H9 (cell line): ENCODE measurements at regions not wholly inside any gene's neighbourhood (a gene's known extent, or its start where the extent isn't known, plus 50 kb on each side); places are given as distances from the start of the nearest gene placed in this dataset.

ENCODE experiments used
- DNase-seq: peaks from one replicate; pipeline ENCODE4 v3.0.0-alpha.2; 2017
- H2AFZ ChIP-seq: one replicate; pipeline ENCODE4 v1.6.1; 2013; ENCODE audit warnings: mild to moderate bottlenecking, low read length, control low read depth, moderate library complexity
- H2AK5ac ChIP-seq: 2 replicates; pipeline ENCODE4 v1.6.1; 2013; ENCODE audit warnings: low read length, control low read depth, mixed read lengths; ENCODE audit not compliant: insufficient read length
- H2BK120ac ChIP-seq: one replicate; pipeline ENCODE4 v1.6.1; 2013; ENCODE audit warnings: low read depth, mild to moderate bottlenecking, low read length, control low read depth, inconsistent platforms; ENCODE audit not compliant: poor library complexity, severe bottlenecking
- H2BK12ac ChIP-seq: 2 replicates; pipeline ENCODE4 v1.6.1; 2013; ENCODE audit warnings: low read length, control low read depth, mixed read lengths, low read depth; ENCODE audit not compliant: insufficient read length
- H2BK15ac ChIP-seq: 2 replicates; pipeline ENCODE4 v1.6.1; 2013; ENCODE audit warnings: low read depth, low read length, control low read depth
- H2BK20ac ChIP-seq: one replicate; pipeline ENCODE4 v1.6.1; 2013; ENCODE audit warnings: low read depth, mild to moderate bottlenecking, low read length, control low read depth, inconsistent platforms; ENCODE audit not compliant: poor library complexity, severe bottlenecking
- H2BK5ac ChIP-seq: 2 replicates; pipeline ENCODE4 v1.6.1; 2013; ENCODE audit warnings: low read length, control low read depth, mixed read lengths; ENCODE audit not compliant: insufficient read length
- H3K14ac ChIP-seq: 2 replicates; pipeline ENCODE4 v1.6.1; 2013; ENCODE audit warnings: low read length, control low read depth; ENCODE audit not compliant: insufficient read depth
- H3K18ac ChIP-seq: 2 replicates; pipeline ENCODE4 v1.6.1; 2013; ENCODE audit warnings: low read depth, mild to moderate bottlenecking, mixed read lengths, low read length, control low read depth; ENCODE audit not compliant: insufficient read length
- H3K23ac ChIP-seq: 2 replicates; pipeline ENCODE4 v1.6.1; 2013; ENCODE audit warnings: low read length, control low read depth, mixed read lengths, low read depth; ENCODE audit not compliant: insufficient read length
- H3K23me2 ChIP-seq: 2 replicates; pipeline ENCODE4 v1.6.1; 2013; ENCODE audit warnings: low read depth, mild to moderate bottlenecking, mixed read lengths, low read length, control low read depth; ENCODE audit not compliant: insufficient read length, poor library complexity, severe bottlenecking
- H3K27ac ChIP-seq: 2 replicates; pipeline ENCODE4 v1.5.1; 2013; ENCODE audit warnings: low read length, control low read depth, mixed read lengths, low read depth; ENCODE audit not compliant: insufficient read length
- H3K27me3 ChIP-seq: 2 replicates; pipeline ENCODE4 v1.6.1; 2013; ENCODE audit warnings: low read length, control low read depth, inconsistent platforms; ENCODE audit not compliant: insufficient read depth
- H3K4ac ChIP-seq: 2 replicates; pipeline ENCODE4 v1.6.1; 2013; ENCODE audit warnings: low read depth, mild to moderate bottlenecking, control low read depth, inconsistent platforms, low read length, moderate library complexity
- H3K4me1 ChIP-seq: 2 replicates; pipeline ENCODE4 v1.6.1; 2013; ENCODE audit warnings: low read length, control low read depth, inconsistent platforms; ENCODE audit not compliant: insufficient read depth
- H3K4me2 ChIP-seq: 2 replicates; pipeline ENCODE4 v1.6.1; 2013; ENCODE audit warnings: low read length, control low read depth, mixed read lengths; ENCODE audit not compliant: insufficient read length, insufficient read depth
- H3K56ac ChIP-seq: 2 replicates; pipeline ENCODE4 v1.6.1; 2013; ENCODE audit warnings: low read depth, mild to moderate bottlenecking, mixed read lengths, low read length, control low read depth; ENCODE audit not compliant: insufficient read length
- H3K79me1 ChIP-seq: 2 replicates; pipeline ENCODE4 v1.6.1; 2013; ENCODE audit warnings: low read depth, mild to moderate bottlenecking, moderate library complexity, low read length, control low read depth, inconsistent platforms; ENCODE audit not compliant: insufficient read depth, poor library complexity, severe bottlenecking
- H3K79me2 ChIP-seq: 2 replicates; pipeline ENCODE4 v1.6.1; 2013; ENCODE audit warnings: low read length, control low read depth, inconsistent platforms; ENCODE audit not compliant: insufficient read depth
- H3K9ac ChIP-seq: 2 replicates; pipeline ENCODE4 v1.6.1; 2013; ENCODE audit warnings: low read length, control low read depth, mixed read lengths; ENCODE audit not compliant: insufficient read length; ENCODE audit errors: extremely low read depth
- H3K9me3 ChIP-seq: one replicate; pipeline ENCODE4 v1.6.1; 2013; ENCODE audit warnings: low read depth, low read length, inconsistent platforms; ENCODE audit not compliant: control insufficient read depth
- H3T11ph ChIP-seq: one replicate; pipeline ENCODE4 v1.6.1; 2013; ENCODE audit warnings: mild to moderate bottlenecking, low read length, control low read depth, inconsistent platforms
- H4K20me1 ChIP-seq: one replicate; pipeline ENCODE4 v1.6.1; 2013; ENCODE audit not compliant: control insufficient read depth, insufficient read length, insufficient read depth
- H4K5ac ChIP-seq: 2 replicates; pipeline ENCODE4 v1.6.1; 2013; ENCODE audit warnings: low read depth, mild to moderate bottlenecking, mixed read lengths, low read length, control low read depth; ENCODE audit not compliant: insufficient read length
- H4K8ac ChIP-seq: replicated peaks from 2 replicates; pipeline ENCODE4 v1.6.1; 2013; ENCODE audit warnings: low read length, control low read depth, mixed read lengths, low read depth; ENCODE audit not compliant: insufficient read length
- H4K91ac ChIP-seq: 2 replicates; pipeline ENCODE4 v1.6.1; 2013; ENCODE audit warnings: low read depth, mild to moderate bottlenecking, moderate library complexity, mixed read lengths, low read length, control low read depth; ENCODE audit not compliant: insufficient read length
- H3K27ac Mint-ChIP-seq, 3 experiments: 2 replicates in 2 of 3; 3 replicates in 1 of 3; pipeline ENCODE4 v1.8.0; 2020 to 2021; ENCODE audit warnings: mixed read lengths in 3 of 3, mild to moderate bottlenecking in 1 of 3, moderate library complexity in 1 of 3
- H3K27me3 Mint-ChIP-seq: 2 replicates; pipeline ENCODE4 v1.8.0; 2021; ENCODE audit warnings: low read depth, mild to moderate bottlenecking, moderate library complexity, mixed read lengths
- H3K36me3 Mint-ChIP-seq, 3 experiments: 2 replicates in 2 of 3; 3 replicates in 1 of 3; pipeline ENCODE4 v1.8.0; 2020 to 2021; ENCODE audit warnings: low read depth in 3 of 3, mixed read lengths in 3 of 3; ENCODE audit not compliant: insufficient read depth in 1 of 3
- H3K4me1 Mint-ChIP-seq, 2 experiments: 2 replicates each; pipeline ENCODE4 v1.8.0; 2020; ENCODE audit warnings: mixed read lengths in 2 of 2
- H3K4me3 Mint-ChIP-seq, 2 experiments: 2 replicates in 1 of 2; 3 replicates in 1 of 2; pipeline ENCODE4 v1.8.0; 2020 to 2021; ENCODE audit warnings: mild to moderate bottlenecking in 2 of 2, mixed read lengths in 2 of 2, moderate library complexity in 1 of 2
- H3K9me3 Mint-ChIP-seq, 2 experiments: 2 replicates in 1 of 2; 3 replicates in 1 of 2; pipeline ENCODE4 v1.8.0; 2020; ENCODE audit warnings: mild to moderate bottlenecking in 2 of 2, mixed read lengths in 2 of 2, moderate library complexity in 1 of 2
- TF ChIP-seq, protein P1 (sequence below): fragments of 200-600 bp; sonication (generic); conservative IDR thresholded peaks from 3 replicates; pipeline ENCODE4 v1.8.0; 2021; ENCODE audit warnings: antibody characterized with exemption, mild to moderate bottlenecking

DNA sequence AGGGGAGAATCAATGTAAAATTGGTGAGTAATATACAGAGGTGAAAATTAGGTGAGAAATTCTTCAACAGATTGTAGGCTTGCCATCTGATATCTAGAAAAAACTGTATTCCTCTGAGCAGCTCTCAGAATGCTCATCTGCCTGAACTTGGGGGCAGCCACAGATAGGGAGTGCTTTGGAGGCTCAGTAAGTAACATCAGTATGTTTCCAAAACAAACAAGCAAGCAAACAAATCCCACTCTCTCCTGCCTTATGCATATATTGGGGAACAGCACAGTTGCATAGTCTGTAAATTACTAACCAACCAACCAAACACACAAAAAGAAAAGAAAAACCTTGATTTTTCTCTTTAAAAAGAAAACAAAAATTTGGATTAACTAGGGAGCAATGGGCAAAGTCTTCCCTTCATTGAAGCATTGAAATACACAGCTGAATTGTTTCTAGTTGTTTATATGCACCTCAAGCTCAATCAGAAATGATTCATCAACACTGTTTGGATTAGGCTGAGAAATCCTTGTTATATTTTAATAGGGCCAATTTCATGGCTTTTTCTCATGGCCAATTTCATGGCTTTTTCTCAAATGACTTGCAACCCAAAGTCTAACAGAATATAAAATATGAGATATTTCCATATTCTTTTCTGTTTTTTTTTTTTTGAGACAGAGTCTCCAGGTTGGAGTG lies 50.1 kb upstream of the DEK start:
- H3K36me3 Mint-ChIP-seq = peaks cover 3 to 11% (median 4%) of the 10 kb centered on the region in 3 experiments
- Histone ChIP-seq H2BK12ac (no peak overlapping the region), H3K27ac (no peak overlapping the region), H2BK5ac (no peak overlapping the region), H3K4me1 (no peaks in the 10 kb centered on the region), H3K79me1 (no peaks in the 10 kb centered on the region), H2AK5ac (no peak overlapping the region), H3K23me2 (no peaks in the 10 kb centered on the region), H4K20me1 (no peaks in the 10 kb centered on the region), H3T11ph (no peak overlapping the region), H3K14ac (no peak overlapping the region), H3K4ac (no peak overlapping the region), H3K9ac (no peak overlapping the region), H4K5ac (no peak overlapping the region), H3K18ac (no peak overlapping the region), H2BK120ac (no peak overlapping the region), H3K9me3 (no peaks in the 10 kb centered on the region), H2AFZ (no peak overlapping the region), H4K8ac (no peak overlapping the region), H3K4me2 (no peak overlapping the region), H2BK20ac (no peak overlapping the region), H3K79me2 (no peaks in the 10 kb centered on the region), H3K27me3 (no peaks in the 10 kb centered on the region), H3K23ac (no peak overlapping the region), H2BK15ac (no peak overlapping the region), H4K91ac (no peak overlapping the region), H3K56ac (no peak overlapping the region)
- peaks cover 14 to 15% of the 10 kb centered on the region in 2 experiments for H3K9me3 Mint-ChIP-seq
- no peak for DNase-seq
- no peak overlapping the region for H3K4me3 Mint-ChIP-seq
- H3K27ac Mint-ChIP-seq = no peak overlapping the region
- TF ChIP-seq, protein P1, sequence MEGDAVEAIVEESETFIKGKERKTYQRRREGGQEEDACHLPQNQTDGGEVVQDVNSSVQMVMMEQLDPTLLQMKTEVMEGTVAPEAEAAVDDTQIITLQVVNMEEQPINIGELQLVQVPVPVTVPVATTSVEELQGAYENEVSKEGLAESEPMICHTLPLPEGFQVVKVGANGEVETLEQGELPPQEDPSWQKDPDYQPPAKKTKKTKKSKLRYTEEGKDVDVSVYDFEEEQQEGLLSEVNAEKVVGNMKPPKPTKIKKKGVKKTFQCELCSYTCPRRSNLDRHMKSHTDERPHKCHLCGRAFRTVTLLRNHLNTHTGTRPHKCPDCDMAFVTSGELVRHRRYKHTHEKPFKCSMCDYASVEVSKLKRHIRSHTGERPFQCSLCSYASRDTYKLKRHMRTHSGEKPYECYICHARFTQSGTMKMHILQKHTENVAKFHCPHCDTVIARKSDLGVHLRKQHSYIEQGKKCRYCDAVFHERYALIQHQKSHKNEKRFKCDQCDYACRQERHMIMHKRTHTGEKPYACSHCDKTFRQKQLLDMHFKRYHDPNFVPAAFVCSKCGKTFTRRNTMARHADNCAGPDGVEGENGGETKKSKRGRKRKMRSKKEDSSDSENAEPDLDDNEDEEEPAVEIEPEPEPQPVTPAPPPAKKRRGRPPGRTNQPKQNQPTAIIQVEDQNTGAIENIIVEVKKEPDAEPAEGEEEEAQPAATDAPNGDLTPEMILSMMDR = no peak
- peaks cover 10 to 20% of the 10 kb centered on the region in 2 experiments for H3K4me1 Mint-ChIP-seq
- H3K27me3 Mint-ChIP-seq = no peaks in the 10 kb centered on the region
